Cardiac muscle cell (in vitro differentiated cells and primary cell): ENCODE measurements at regions not wholly inside any gene's neighbourhood (a gene's known extent, or its start where the extent isn't known, plus 50 kb on each side); places are given as distances from the start of the nearest gene placed in this dataset.

Experiments used
- DNase-seq, 2 donors: peaks; one replicate each; pipeline versions ENCODE4 v3.0.0 to v3.0.0-alpha.2; 2010 to 2017; ENCODE audit warnings: low read depth in 1 of 2, low spot score in 1 of 2
- H3K27ac ChIP-seq: fragments of 200-600 bp; sonication (generic); 2 replicates; pipeline ENCODE4 v1.5.1; 2016
- H3K27me3 ChIP-seq: fragments of 200-600 bp; sonication (generic); 2 replicates; pipeline ENCODE4 v1.6.0; 2016; ENCODE audit warnings: control low read depth
- H3K36me3 ChIP-seq: fragments of 200-600 bp; sonication (generic); 2 replicates; pipeline ENCODE4 v1.5.1; 2016; ENCODE audit warnings: control low read depth
- H3K4me1 ChIP-seq: fragments of 200-600 bp; sonication (generic); 2 replicates; pipeline ENCODE4 v1.8.1; 2017; ENCODE audit warnings: low read depth, mild to moderate bottlenecking, mixed run types
- H3K4me3 ChIP-seq: fragments of 200-600 bp; sonication (generic); 2 replicates; pipeline ENCODE4 v1.5.1; 2016; ENCODE audit warnings: mild to moderate bottlenecking
- H3K9me3 ChIP-seq: fragments of 200-600 bp; sonication (generic); 2 replicates; pipeline ENCODE4 v1.5.1; 2017; ENCODE audit warnings: low read depth, mild to moderate bottlenecking, control low read depth
- CTCF ChIP-seq: IDR thresholded peaks from 2 replicates; pipeline ENCODE4 v1.5.1; 2012; ENCODE audit warnings: low read depth, mild to moderate bottlenecking, low read length

- no peak for DNase-seq
- TF ChIP-seq CTCF = no peak
- Histone ChIP-seq H3K4me1 (no peaks in the 10 kb centered on the region), H3K27ac (no peak overlapping the region), H3K4me3 (no peak overlapping the region), H3K27me3 (no peaks in the 10 kb centered on the region), H3K36me3 (no peaks in the 10 kb centered on the region), H3K9me3 (no peaks in the 10 kb centered on the region)
These were observed 648.8 kb downstream of the NPHP4 start for GRCh38 chr1:5343256-5344020.

GRCh38 chr1:5342830-5343229 is 649.4 kb downstream of the NPHP4 start:
- no peak overlapping the region for H3K27ac ChIP-seq
- TF ChIP-seq CTCF = no peak

GRCh38 chr1:5342172-5342571 is 650.1 kb downstream of the NPHP4 start:
- DNase-seq = no peak
- H3K4me3 ChIP-seq = no peak overlapping the region
- H3K27me3 ChIP-seq = no peaks in the 10 kb centered on the region
- no peak for TF ChIP-seq CTCF
- H3K9me3 ChIP-seq = no peaks in the 10 kb centered on the region
- no peaks in the 10 kb centered on the region for H3K4me1 ChIP-seq
- no peaks in the 10 kb centered on the region for H3K36me3 ChIP-seq
- no peak overlapping the region for H3K27ac ChIP-seq

More at GRCh38 chr1:5342830-5343229, 649.4 kb downstream of the NPHP4 start:
- no peak for DNase-seq
- Histone ChIP-seq H3K9me3 (no peaks in the 10 kb centered on the region), H3K27me3 (no peaks in the 10 kb centered on the region), H3K4me1 (no peaks in the 10 kb centered on the region), H3K4me3 (no peak overlapping the region), H3K36me3 (no peaks in the 10 kb centered on the region)

GRCh38 chr1:5341471-5341870 is 650.8 kb downstream of the NPHP4 start:
- no peaks in the 10 kb centered on the region for H3K4me1 ChIP-seq
- DNase-seq = no peak
- H3K9me3 ChIP-seq = no peaks in the 10 kb centered on the region
- H3K36me3 ChIP-seq = no peaks in the 10 kb centered on the region
- no peak for TF ChIP-seq CTCF
- no peak overlapping the region for H3K27ac ChIP-seq
- H3K4me3 ChIP-seq = no peak overlapping the region
- H3K27me3 ChIP-seq = no peaks in the 10 kb centered on the region

GRCh38 chr1:5340560-5341130 is 651.6 kb downstream of the NPHP4 start:
- DNase-seq = no peak
- no peak overlapping the region for H3K4me3 ChIP-seq
- H3K36me3 ChIP-seq = no peaks in the 10 kb centered on the region
- no peak overlapping the region for H3K27ac ChIP-seq
- no peaks in the 10 kb centered on the region for H3K9me3 ChIP-seq
- H3K4me1 ChIP-seq = no peaks in the 10 kb centered on the region
- H3K27me3 ChIP-seq = no peaks in the 10 kb centered on the region
- no peak for TF ChIP-seq CTCF
